Liver (tissue), 8 donors: ENCODE measurements at regions not wholly inside any gene's neighbourhood (a gene's known extent, or its start where the extent isn't known, plus 50 kb on each side); places are given as distances from the start of the nearest gene placed in this dataset.

Experiments
- DNase-seq: peaks from one replicate; pipeline ENCODE4 v3.0.0-alpha.2; 2017; ENCODE audit warnings: low spot score
- H3K27ac ChIP-seq, 2 donors: one replicate each; pipeline ENCODE4 v1.7.0; 2013; ENCODE audit warnings: inconsistent platforms in 2 of 2, low read length in 2 of 2, control low read depth in 1 of 2, low read depth in 1 of 2, mild to moderate bottlenecking in 1 of 2
- H3K27me3 ChIP-seq, 4 donors: one replicate each; pipeline versions ENCODE4 v1.6.1 to v1.7.0; 2013; ENCODE audit warnings: low read length in 3 of 4, inconsistent platforms in 1 of 4, mild to moderate bottlenecking in 1 of 4, moderate library complexity in 1 of 4; ENCODE audit not compliant: control insufficient read depth in 4 of 4, insufficient read depth in 4 of 4
- H3K36me3 ChIP-seq, 4 donors: one replicate each; pipeline versions ENCODE4 v1.6.1 to v1.7.0; 2013; ENCODE audit warnings: low read length in 3 of 4, mild to moderate bottlenecking in 3 of 4, low read depth in 1 of 4, moderate library complexity in 1 of 4; ENCODE audit not compliant: control insufficient read depth in 4 of 4, insufficient read depth in 3 of 4
- H3K4me1 ChIP-seq, 4 donors: one replicate each; pipeline versions ENCODE4 v1.6.1 to v1.7.0; 2013; ENCODE audit warnings: low read length in 3 of 4, mild to moderate bottlenecking in 3 of 4, moderate library complexity in 1 of 4; ENCODE audit not compliant: control insufficient read depth in 4 of 4, insufficient read depth in 4 of 4
- H3K4me3 ChIP-seq, 3 donors: one replicate each; pipeline versions ENCODE4 v1.6.1 to v1.7.0; 2013; ENCODE audit warnings: low read length in 3 of 3, control low read depth in 1 of 3, low read depth in 1 of 3, mild to moderate bottlenecking in 1 of 3
- H3K9ac ChIP-seq, 2 donors: one replicate each; pipeline ENCODE4 v1.7.0; 2013; ENCODE audit warnings: low read length in 2 of 2, mild to moderate bottlenecking in 2 of 2, moderate library complexity in 2 of 2, control low read depth in 1 of 2, low read depth in 1 of 2
- H3K9me3 ChIP-seq, 4 donors: one replicate each; pipeline versions ENCODE4 v1.6.1 to v1.7.0; 2013; ENCODE audit warnings: low read length in 3 of 4; ENCODE audit not compliant: control insufficient read depth in 4 of 4
- EGR1 ChIP-seq, 2 donors: IDR thresholded peaks; 2 replicates each; pipeline ENCODE4 v1.6.1; 2016 to 2018; ENCODE audit warnings: antibody characterized with exemption in 2 of 2, low read depth in 2 of 2
- FOXA1 ChIP-seq: IDR thresholded peaks from 2 replicates; pipeline ENCODE4 v1.6.1; 2016; ENCODE audit warnings: antibody characterized with exemption
- FOXA2 ChIP-seq: IDR thresholded peaks from 2 replicates; pipeline ENCODE4 v1.6.1; 2016; ENCODE audit warnings: antibody characterized with exemption
- GABPA ChIP-seq, 2 donors: IDR thresholded peaks in 1 of 2; conservative IDR thresholded peaks in 1 of 2; 2 replicates each; pipeline ENCODE4 v1.6.1; 2016; ENCODE audit warnings: antibody characterized with exemption in 2 of 2, mild to moderate bottlenecking in 1 of 2, moderate library complexity in 1 of 2
- HNF4A ChIP-seq, 2 donors: conservative IDR thresholded peaks; 2 replicates each; pipeline ENCODE4 v1.6.1; 2016; ENCODE audit warnings: antibody characterized with exemption in 2 of 2, mild to moderate bottlenecking in 2 of 2
- HNF4G ChIP-seq: IDR thresholded peaks from 2 replicates; pipeline ENCODE4 v1.6.1; 2016; ENCODE audit warnings: antibody characterized with exemption
- JUND ChIP-seq, 2 donors: IDR thresholded peaks; 2 replicates each; pipeline ENCODE4 v1.6.1; 2016; ENCODE audit warnings: antibody characterized with exemption in 2 of 2
- NR2F2 ChIP-seq: IDR thresholded peaks from 2 replicates; pipeline ENCODE4 v1.6.1; 2016; ENCODE audit warnings: antibody characterized with exemption
- RAD21 ChIP-seq, 2 donors: IDR thresholded peaks; 2 replicates each; pipeline ENCODE4 v1.6.1; 2016; ENCODE audit warnings: antibody characterized with exemption in 2 of 2, mild to moderate bottlenecking in 2 of 2
- RXRA ChIP-seq, 2 donors: IDR thresholded peaks; 2 replicates each; pipeline ENCODE4 v1.6.1; 2017 to 2018; ENCODE audit warnings: antibody characterized with exemption in 2 of 2, mild to moderate bottlenecking in 1 of 2
- SP1 ChIP-seq: IDR thresholded peaks from 2 replicates; pipeline ENCODE4 v1.6.1; 2018; ENCODE audit warnings: antibody characterized with exemption, mild to moderate bottlenecking
- TAF1 ChIP-seq: conservative IDR thresholded peaks from 2 replicates; pipeline ENCODE4 v1.6.1; 2016; ENCODE audit warnings: antibody characterized with exemption, mild to moderate bottlenecking
- YY1 ChIP-seq: IDR thresholded peaks from 2 replicates; pipeline ENCODE4 v1.6.1; 2016; ENCODE audit warnings: antibody characterized with exemption, mild to moderate bottlenecking
- WGBS: extraction: QIAGEN DNeasy Blood & Tissue Kit; methylation state at CpG from one replicate; pipeline ENCODE4 v1.1.7; 2013; 5-methylcytosine and 5-hydroxymethylcytosine counted together
- TF ChIP-seq, protein P1 (sequence below): IDR thresholded peaks from 2 replicates; pipeline ENCODE4 v1.6.1; 2016; ENCODE audit warnings: antibody characterized with exemption
- TF ChIP-seq, protein P2 (sequence below): IDR thresholded peaks from 2 replicates; pipeline ENCODE4 v1.6.1; 2016; ENCODE audit warnings: antibody characterized with exemption
- TF ChIP-seq, protein P3 (sequence below): IDR thresholded peaks from 2 replicates; pipeline ENCODE4 v1.6.1; 2016; ENCODE audit warnings: antibody characterized with exemption, mild to moderate bottlenecking
- TF ChIP-seq, protein P4 (sequence below): fragments of 150-350 bp; IDR thresholded peaks from 2 replicates; pipeline ENCODE4 v1.5.1; 2017; ENCODE audit warnings: improper control_type of control experiment, low read depth, low read length; ENCODE audit not compliant: missing input control
- TF ChIP-seq, protein P5 (sequence below): IDR thresholded peaks from 2 replicates; pipeline ENCODE4 v1.6.1; 2016; ENCODE audit warnings: antibody characterized with exemption
- donor health status: healthy.
- donor health status: healthy.
- donor health status: healthy.
- donor health status: healthy.
- donor health status: healthy.

DNA sequence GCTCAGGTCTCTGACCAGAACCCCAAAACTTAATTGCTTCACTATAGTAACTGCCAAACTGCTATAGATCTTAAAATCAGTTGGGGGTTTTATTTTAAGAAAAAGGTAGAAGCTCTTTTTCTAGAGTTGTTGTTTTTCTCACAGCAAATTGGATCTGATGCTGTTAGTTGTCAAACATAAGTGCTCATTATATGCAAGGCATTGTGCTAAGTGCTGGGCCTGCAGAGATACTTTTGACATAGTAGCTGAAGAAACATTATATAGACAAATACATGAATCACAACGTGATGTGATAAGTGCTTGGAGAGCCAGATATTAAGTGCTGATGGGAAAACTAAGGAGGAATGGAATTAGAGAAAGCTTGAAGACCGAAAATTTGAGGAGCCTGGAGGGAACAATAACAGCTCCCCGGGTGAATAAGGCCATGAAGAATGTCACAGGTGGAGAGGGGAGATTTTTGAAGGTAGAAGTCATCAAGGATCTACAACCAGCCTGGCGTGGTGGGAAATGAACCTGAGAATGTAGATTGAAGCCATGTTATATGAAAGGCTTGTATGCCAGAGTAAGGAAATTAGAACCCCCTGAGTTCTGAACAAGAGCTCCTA lies 126.5 kb downstream of the DYRK2 start (continued):
- no peak for TF ChIP-seq TAF1

DNA sequence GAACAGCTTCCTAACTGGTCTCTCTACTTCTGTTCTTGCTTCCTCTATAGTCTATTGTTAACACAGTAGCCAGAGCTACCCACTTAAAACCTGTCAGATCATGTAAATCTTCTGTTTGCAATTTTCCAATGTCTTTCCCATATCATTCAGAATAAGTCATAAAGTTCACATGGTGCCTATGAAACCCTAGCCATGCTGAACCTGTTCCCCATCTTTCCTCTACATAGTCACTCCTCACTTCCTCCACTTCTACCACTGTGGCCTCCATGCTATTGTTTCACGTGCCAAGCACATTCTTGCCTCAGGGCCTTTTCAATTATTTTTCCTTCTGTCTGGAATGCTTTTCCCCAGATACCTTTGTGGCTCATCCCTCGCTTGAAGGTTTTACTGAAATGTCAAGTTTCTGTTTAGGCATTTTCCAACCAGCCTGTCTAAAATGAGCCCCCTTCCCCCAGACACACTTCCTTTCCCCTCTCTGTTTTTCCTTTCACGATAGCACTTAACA lies 132.1 kb downstream of the DYRK2 start:
- 88% methylated on average over 3 of the region's 3 CpGs for WGBS
- no peaks in the 10 kb centered on the region for H3K36me3 ChIP-seq
- no peak overlapping the region for H3K4me3 ChIP-seq
- no peak for DNase-seq
- no peaks in the 10 kb centered on the region for H3K27me3 ChIP-seq
- no peak overlapping the region for H3K9ac ChIP-seq
- H3K4me1 ChIP-seq: no peaks in the 10 kb centered on the region
- no peak overlapping the region for H3K27ac ChIP-seq
- H3K9me3 ChIP-seq: no peaks in the 10 kb centered on the region
- TF ChIP-seq, protein P1, sequence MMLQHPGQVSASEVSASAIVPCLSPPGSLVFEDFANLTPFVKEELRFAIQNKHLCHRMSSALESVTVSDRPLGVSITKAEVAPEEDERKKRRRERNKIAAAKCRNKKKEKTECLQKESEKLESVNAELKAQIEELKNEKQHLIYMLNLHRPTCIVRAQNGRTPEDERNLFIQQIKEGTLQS: no peak
- TF ChIP-seq, protein P2, sequence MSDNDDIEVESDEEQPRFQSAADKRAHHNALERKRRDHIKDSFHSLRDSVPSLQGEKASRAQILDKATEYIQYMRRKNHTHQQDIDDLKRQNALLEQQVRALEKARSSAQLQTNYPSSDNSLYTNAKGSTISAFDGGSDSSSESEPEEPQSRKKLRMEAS: no peak
- no peak for TF ChIP-seq RAD21 (IDR thresholded peaks at IDR 0.05)
- TF ChIP-seq, protein P3, sequence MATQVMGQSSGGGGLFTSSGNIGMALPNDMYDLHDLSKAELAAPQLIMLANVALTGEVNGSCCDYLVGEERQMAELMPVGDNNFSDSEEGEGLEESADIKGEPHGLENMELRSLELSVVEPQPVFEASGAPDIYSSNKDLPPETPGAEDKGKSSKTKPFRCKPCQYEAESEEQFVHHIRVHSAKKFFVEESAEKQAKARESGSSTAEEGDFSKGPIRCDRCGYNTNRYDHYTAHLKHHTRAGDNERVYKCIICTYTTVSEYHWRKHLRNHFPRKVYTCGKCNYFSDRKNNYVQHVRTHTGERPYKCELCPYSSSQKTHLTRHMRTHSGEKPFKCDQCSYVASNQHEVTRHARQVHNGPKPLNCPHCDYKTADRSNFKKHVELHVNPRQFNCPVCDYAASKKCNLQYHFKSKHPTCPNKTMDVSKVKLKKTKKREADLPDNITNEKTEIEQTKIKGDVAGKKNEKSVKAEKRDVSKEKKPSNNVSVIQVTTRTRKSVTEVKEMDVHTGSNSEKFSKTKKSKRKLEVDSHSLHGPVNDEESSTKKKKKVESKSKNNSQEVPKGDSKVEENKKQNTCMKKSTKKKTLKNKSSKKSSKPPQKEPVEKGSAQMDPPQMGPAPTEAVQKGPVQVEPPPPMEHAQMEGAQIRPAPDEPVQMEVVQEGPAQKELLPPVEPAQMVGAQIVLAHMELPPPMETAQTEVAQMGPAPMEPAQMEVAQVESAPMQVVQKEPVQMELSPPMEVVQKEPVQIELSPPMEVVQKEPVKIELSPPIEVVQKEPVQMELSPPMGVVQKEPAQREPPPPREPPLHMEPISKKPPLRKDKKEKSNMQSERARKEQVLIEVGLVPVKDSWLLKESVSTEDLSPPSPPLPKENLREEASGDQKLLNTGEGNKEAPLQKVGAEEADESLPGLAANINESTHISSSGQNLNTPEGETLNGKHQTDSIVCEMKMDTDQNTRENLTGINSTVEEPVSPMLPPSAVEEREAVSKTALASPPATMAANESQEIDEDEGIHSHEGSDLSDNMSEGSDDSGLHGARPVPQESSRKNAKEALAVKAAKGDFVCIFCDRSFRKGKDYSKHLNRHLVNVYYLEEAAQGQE: no peak
- no peak for TF ChIP-seq HNF4G
- TF ChIP-seq, protein P4, sequence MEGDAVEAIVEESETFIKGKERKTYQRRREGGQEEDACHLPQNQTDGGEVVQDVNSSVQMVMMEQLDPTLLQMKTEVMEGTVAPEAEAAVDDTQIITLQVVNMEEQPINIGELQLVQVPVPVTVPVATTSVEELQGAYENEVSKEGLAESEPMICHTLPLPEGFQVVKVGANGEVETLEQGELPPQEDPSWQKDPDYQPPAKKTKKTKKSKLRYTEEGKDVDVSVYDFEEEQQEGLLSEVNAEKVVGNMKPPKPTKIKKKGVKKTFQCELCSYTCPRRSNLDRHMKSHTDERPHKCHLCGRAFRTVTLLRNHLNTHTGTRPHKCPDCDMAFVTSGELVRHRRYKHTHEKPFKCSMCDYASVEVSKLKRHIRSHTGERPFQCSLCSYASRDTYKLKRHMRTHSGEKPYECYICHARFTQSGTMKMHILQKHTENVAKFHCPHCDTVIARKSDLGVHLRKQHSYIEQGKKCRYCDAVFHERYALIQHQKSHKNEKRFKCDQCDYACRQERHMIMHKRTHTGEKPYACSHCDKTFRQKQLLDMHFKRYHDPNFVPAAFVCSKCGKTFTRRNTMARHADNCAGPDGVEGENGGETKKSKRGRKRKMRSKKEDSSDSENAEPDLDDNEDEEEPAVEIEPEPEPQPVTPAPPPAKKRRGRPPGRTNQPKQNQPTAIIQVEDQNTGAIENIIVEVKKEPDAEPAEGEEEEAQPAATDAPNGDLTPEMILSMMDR: no peak
- TF ChIP-seq, protein P5, sequence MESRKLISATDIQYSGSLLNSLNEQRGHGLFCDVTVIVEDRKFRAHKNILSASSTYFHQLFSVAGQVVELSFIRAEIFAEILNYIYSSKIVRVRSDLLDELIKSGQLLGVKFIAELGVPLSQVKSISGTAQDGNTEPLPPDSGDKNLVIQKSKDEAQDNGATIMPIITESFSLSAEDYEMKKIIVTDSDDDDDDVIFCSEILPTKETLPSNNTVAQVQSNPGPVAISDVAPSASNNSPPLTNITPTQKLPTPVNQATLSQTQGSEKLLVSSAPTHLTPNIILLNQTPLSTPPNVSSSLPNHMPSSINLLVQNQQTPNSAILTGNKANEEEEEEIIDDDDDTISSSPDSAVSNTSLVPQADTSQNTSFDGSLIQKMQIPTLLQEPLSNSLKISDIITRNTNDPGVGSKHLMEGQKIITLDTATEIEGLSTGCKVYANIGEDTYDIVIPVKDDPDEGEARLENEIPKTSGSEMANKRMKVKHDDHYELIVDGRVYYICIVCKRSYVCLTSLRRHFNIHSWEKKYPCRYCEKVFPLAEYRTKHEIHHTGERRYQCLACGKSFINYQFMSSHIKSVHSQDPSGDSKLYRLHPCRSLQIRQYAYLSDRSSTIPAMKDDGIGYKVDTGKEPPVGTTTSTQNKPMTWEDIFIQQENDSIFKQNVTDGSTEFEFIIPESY: no peak
- no peak for TF ChIP-seq TAF1
- TF ChIP-seq FOXA2: no peak
- no peak for TF ChIP-seq EGR1 (IDR thresholded peaks at IDR 0.05; ENCODE audit: low read depth in 2 of 2)
- TF ChIP-seq RXRA (IDR thresholded peaks at IDR 0.05): no peak
- TF ChIP-seq HNF4A (conservative IDR thresholded peaks at IDR 0.05): no peak
- no peak for TF ChIP-seq SP1
- TF ChIP-seq GABPA (IDR thresholded peaks at IDR 0.05 in 1 of 2, conservative IDR thresholded peaks at IDR 0.05 in 1 of 2): no peak
- TF ChIP-seq YY1: no peak
- no peak for TF ChIP-seq FOXA1
- no peak for TF ChIP-seq NR2F2
- no peak for TF ChIP-seq JUND (IDR thresholded peaks at IDR 0.05)
